Panc1 (cell line): ENCODE measurements at regions not wholly inside any gene's neighbourhood (a gene's known extent, or its start where the extent isn't known, plus 50 kb on each side); places are given as distances from the start of the nearest gene placed in this dataset.

Source experiments
- ATAC-seq: fragments of 200-7000 bp; cut with Tn5 transposase; 2 replicates; pipeline ENCODE4 v1.9.1; 2020; ENCODE audit warnings: mild to moderate bottlenecking, moderate library complexity
- BruUV-seq: library from RNA; stranded (reverse); fragments of 400-500 nt; replicated peaks from 2 replicates; lab custom pipeline; 2021; lab: Mats Ljungman, UMichigan
- CTCF ChIA-PET: fragments of 300-600 bp; sonication (Branson Sonifier 250); formaldehyde crosslinking; loops from one replicate; lab custom pipeline; 2022; ENCODE audit warnings: antibody characterized with exemption; lab: Charles Lee
- POLR2A ChIA-PET: fragments of 300-600 bp; sonication (Branson Sonifier 250); formaldehyde crosslinking; loops from one replicate; lab custom pipeline; 2022; ENCODE audit warnings: antibody characterized with exemption; lab: Charles Lee
- DNase-seq: peaks from one replicate; pipeline ENCODE4 v3.0.0-alpha.2; 2010; ENCODE audit warnings: low read depth, low spot score
- H3K27ac ChIP-seq: 2 replicates; pipeline ENCODE4 v1.5.1; 2011; ENCODE audit warnings: mild to moderate bottlenecking, low read length, inconsistent platforms
- H3K27me3 ChIP-seq: fragments of 200-500 bp; sonication (Bioruptor generic); 2 replicates; pipeline ENCODE4 v1.6.0; 2014; ENCODE audit warnings: low read length, inconsistent platforms; ENCODE audit not compliant: control insufficient read depth, insufficient read depth
- H3K36me3 ChIP-seq: fragments of 200-500 bp; sonication (Bioruptor generic); 2 replicates; pipeline ENCODE4 v1.5.1; 2014; ENCODE audit warnings: inconsistent platforms, mild to moderate bottlenecking, low read length, moderate library complexity; ENCODE audit not compliant: control insufficient read depth, insufficient read depth
- H3K4me1 ChIP-seq: 2 replicates; pipeline ENCODE4 v1.5.1; 2011; ENCODE audit warnings: inconsistent platforms, mild to moderate bottlenecking, low read length, moderate library complexity; ENCODE audit not compliant: control insufficient read depth, insufficient read depth
- H3K4me3 ChIP-seq, 2 experiments: 2 replicates each; pipeline ENCODE4 v1.5.1; 2011 to 2012; ENCODE audit warnings: low read depth in 2 of 2, low read length in 2 of 2, mild to moderate bottlenecking in 2 of 2, inconsistent platforms in 1 of 2, moderate library complexity in 1 of 2
- H3K9me3 ChIP-seq: fragments of 200-500 bp; sonication (Bioruptor generic); 2 replicates; pipeline ENCODE4 v1.5.1; 2014; ENCODE audit warnings: low read depth, mild to moderate bottlenecking, inconsistent platforms, low read length, moderate library complexity; ENCODE audit not compliant: control insufficient read depth, insufficient read depth
- POLR2AphosphoS5 ChIP-seq: IDR thresholded peaks from 2 replicates; pipeline ENCODE4 v1.6.1; 2012; ENCODE audit warnings: mild to moderate bottlenecking, low read depth, low read length, moderate library complexity
- SIN3A ChIP-seq: IDR thresholded peaks from 2 replicates; pipeline ENCODE4 v1.6.1; 2012; ENCODE audit warnings: low read depth, mild to moderate bottlenecking, low read length, moderate library complexity, borderline replicate concordance; ENCODE audit not compliant: insufficient read depth
- TCF7L2 ChIP-seq: IDR thresholded peaks from 2 replicates; pipeline ENCODE4 v1.6.1; 2011; ENCODE audit warnings: mild to moderate bottlenecking, low read depth, low read length, inconsistent platforms
- in situ Hi-C: cut with HindIII; loops from 2 replicates; pipeline ENCODE4 v1.10.0; 2016; ENCODE audit warnings: low sequenced_read_pairs, low pct_unique_long_range_greater_than_20kb
- intact Hi-C: fragments of 100-400 bp; cut with micrococcal nuclease; formaldehyde crosslinking; loops from one replicate; pipeline ENCODE4 v1.10.0; 2022; ENCODE audit not compliant: unreplicated experiment
- TF ChIP-seq, protein P1 (sequence below), 2 experiments: IDR thresholded peaks; 2 replicates each; pipeline ENCODE4 v1.6.1; 2011 to 2012; ENCODE audit warnings: low read depth in 2 of 2, control low read depth in 1 of 2, low read length in 1 of 2, mild to moderate bottlenecking in 1 of 2, moderate library complexity in 1 of 2; ENCODE audit not compliant: insufficient read depth in 1 of 2
- TF ChIP-seq, protein P2 (sequence below): fragments of 450-650 bp; IDR thresholded peaks from 2 replicates; pipeline ENCODE4 v1.5.1; 2017; ENCODE audit warnings: mild to moderate bottlenecking

DNA sequence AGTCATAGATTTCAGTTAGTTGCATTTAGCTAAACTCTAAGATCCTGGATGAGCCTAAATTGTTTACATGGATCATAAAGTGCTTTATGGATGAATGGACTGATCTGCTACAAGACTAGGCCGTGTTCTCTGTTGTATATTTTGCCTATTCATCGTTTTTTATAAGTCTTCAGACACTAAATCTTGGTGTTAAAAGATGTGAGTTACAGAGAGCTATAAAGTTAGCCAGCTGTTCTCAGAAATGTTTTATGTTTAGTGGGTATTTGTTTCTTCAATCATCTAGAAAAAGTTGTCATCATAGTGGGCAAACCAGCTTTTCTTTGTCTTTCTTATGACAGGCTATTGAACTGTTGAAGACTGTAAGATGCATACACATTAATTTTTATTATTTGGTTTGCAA is 585.8 kb upstream of the SEMA6A start:
- Histone ChIP-seq H3K9me3 (no peaks in the 10 kb centered on the region), H3K27me3 (no peaks in the 10 kb centered on the region), H3K4me3 (no peak overlapping the region), H3K36me3 (no peaks in the 10 kb centered on the region; the same call in 1 of the 2 replicates), H3K4me1 (no peaks in the 10 kb centered on the region), H3K27ac (no peak overlapping the region)
- POLR2A ChIA-PET, result no interaction called here
- CTCF ChIA-PET, result no interaction called here
- DNase-seq, result no peak
- ATAC-seq, result no peak
- BruUV-seq, result no TSS peak
- intact Hi-C loops, result no loop called here
- in situ Hi-C loops, result no loop called here
- TF ChIP-seq, protein P1, sequence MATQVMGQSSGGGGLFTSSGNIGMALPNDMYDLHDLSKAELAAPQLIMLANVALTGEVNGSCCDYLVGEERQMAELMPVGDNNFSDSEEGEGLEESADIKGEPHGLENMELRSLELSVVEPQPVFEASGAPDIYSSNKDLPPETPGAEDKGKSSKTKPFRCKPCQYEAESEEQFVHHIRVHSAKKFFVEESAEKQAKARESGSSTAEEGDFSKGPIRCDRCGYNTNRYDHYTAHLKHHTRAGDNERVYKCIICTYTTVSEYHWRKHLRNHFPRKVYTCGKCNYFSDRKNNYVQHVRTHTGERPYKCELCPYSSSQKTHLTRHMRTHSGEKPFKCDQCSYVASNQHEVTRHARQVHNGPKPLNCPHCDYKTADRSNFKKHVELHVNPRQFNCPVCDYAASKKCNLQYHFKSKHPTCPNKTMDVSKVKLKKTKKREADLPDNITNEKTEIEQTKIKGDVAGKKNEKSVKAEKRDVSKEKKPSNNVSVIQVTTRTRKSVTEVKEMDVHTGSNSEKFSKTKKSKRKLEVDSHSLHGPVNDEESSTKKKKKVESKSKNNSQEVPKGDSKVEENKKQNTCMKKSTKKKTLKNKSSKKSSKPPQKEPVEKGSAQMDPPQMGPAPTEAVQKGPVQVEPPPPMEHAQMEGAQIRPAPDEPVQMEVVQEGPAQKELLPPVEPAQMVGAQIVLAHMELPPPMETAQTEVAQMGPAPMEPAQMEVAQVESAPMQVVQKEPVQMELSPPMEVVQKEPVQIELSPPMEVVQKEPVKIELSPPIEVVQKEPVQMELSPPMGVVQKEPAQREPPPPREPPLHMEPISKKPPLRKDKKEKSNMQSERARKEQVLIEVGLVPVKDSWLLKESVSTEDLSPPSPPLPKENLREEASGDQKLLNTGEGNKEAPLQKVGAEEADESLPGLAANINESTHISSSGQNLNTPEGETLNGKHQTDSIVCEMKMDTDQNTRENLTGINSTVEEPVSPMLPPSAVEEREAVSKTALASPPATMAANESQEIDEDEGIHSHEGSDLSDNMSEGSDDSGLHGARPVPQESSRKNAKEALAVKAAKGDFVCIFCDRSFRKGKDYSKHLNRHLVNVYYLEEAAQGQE (IDR thresholded peaks at IDR 0.05; ENCODE audit: insufficient read depth in 1 of 2, low read depth in 2 of 2, low read length in 1 of 2), result no peak
- TF ChIP-seq, protein P2, sequence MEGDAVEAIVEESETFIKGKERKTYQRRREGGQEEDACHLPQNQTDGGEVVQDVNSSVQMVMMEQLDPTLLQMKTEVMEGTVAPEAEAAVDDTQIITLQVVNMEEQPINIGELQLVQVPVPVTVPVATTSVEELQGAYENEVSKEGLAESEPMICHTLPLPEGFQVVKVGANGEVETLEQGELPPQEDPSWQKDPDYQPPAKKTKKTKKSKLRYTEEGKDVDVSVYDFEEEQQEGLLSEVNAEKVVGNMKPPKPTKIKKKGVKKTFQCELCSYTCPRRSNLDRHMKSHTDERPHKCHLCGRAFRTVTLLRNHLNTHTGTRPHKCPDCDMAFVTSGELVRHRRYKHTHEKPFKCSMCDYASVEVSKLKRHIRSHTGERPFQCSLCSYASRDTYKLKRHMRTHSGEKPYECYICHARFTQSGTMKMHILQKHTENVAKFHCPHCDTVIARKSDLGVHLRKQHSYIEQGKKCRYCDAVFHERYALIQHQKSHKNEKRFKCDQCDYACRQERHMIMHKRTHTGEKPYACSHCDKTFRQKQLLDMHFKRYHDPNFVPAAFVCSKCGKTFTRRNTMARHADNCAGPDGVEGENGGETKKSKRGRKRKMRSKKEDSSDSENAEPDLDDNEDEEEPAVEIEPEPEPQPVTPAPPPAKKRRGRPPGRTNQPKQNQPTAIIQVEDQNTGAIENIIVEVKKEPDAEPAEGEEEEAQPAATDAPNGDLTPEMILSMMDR, result no peak
- TF ChIP-seq TCF7L2 (no peak), SIN3A (no peak), POLR2AphosphoS5 (no peak)

DNA sequence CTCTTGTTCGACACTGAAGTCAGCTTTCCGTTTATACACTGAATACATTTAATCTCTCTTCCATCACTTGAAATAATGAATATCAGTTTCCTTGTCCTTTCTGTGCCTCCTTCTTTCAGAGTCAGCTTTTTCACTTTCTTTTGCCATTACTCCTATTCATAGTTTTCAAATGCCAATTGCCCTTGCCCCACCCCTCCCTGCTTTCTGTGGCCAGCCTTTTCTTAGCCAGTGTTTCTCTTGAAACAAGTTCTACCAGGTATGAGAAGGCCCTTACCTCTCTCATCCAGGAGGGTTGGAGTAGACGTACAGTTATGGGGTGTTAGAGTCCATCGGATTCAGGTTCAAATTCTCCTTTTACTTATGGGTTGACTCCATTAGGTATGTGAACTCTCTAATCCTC is 574.7 kb upstream of the SEMA6A start:
- intact Hi-C loops, result no loop called here
- no peaks in the 10 kb centered on the region; the same call in 1 of the 2 replicates for H3K9me3 ChIP-seq
- no peak overlapping the region for H3K27ac ChIP-seq
- no peaks in the 10 kb centered on the region for H3K27me3 ChIP-seq
- POLR2A ChIA-PET, result no interaction called here
- no peak for DNase-seq
- in situ Hi-C loops, result no loop called here
- H3K4me3 ChIP-seq, result no peak overlapping the region
- BruUV-seq, result no TSS peak
- CTCF ChIA-PET, result no interaction called here
- TF ChIP-seq SIN3A, result no peak
- TF ChIP-seq POLR2AphosphoS5, result no peak
- TF ChIP-seq, protein P1 (IDR thresholded peaks at IDR 0.05; ENCODE audit: insufficient read depth in 1 of 2, low read depth in 2 of 2, low read length in 1 of 2), result no peak
- no peak for TF ChIP-seq TCF7L2
- TF ChIP-seq, protein P2, result no peak
- no peaks in the 10 kb centered on the region for H3K36me3 ChIP-seq
- no peaks in the 10 kb centered on the region for H3K4me1 ChIP-seq
- no peak for ATAC-seq
